Right lobe of liver (tissue), 4 donors: ENCODE measurements at regions not wholly inside any gene's neighbourhood (a gene's known extent, or its start where the extent isn't known, plus 50 kb on each side); places are given as distances from the start of the nearest gene placed in this dataset.

ENCODE experiments used
- POLR2A ChIP-seq: fragments of 450-650 bp; IDR thresholded peaks from one replicate; pipeline ENCODE4 v1.6.1; 2017; ENCODE audit warnings: antibody characterized with exemption, mild to moderate bottlenecking
- TF ChIP-seq, protein P1 (sequence below), 4 donors: fragments of 200-600 bp in 3 of 4; fragments of 450-650 bp in 1 of 4; IDR thresholded peaks; one replicate each; pipeline versions ENCODE4 v1.5.1 to v1.8.0; 2016 to 2022; ENCODE audit warnings: antibody characterized with exemption in 4 of 4, mild to moderate bottlenecking in 2 of 4
- donor health status: DM: no; HTN: no; CAD: no.
- donor health status: DM: no; HTN: no; CAD: no.
- donor health status: DM: no; HTN: yes; CAD: no.

DNA sequence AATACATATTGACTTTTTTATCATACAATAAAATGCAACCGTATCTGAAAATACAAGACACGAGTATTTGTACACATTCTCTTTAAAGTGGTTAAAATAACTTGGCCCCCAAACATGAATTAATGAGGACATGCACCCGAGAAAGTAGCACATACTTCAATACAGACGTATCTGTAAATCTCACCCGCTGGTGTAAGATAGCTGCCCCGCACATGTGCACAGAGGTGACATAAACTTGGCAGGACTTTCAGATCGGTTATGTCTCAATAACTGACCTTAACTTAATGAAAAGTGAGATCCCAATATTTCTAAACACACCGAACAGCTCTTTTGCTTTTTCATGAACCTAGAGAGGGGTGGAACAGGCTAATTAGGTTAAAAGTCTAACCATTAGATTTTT, 91.5 kb upstream of the RPS6KA2 start:
- TF ChIP-seq, protein P1, sequence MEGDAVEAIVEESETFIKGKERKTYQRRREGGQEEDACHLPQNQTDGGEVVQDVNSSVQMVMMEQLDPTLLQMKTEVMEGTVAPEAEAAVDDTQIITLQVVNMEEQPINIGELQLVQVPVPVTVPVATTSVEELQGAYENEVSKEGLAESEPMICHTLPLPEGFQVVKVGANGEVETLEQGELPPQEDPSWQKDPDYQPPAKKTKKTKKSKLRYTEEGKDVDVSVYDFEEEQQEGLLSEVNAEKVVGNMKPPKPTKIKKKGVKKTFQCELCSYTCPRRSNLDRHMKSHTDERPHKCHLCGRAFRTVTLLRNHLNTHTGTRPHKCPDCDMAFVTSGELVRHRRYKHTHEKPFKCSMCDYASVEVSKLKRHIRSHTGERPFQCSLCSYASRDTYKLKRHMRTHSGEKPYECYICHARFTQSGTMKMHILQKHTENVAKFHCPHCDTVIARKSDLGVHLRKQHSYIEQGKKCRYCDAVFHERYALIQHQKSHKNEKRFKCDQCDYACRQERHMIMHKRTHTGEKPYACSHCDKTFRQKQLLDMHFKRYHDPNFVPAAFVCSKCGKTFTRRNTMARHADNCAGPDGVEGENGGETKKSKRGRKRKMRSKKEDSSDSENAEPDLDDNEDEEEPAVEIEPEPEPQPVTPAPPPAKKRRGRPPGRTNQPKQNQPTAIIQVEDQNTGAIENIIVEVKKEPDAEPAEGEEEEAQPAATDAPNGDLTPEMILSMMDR (IDR thresholded peaks at IDR 0.05): no peak
- TF ChIP-seq POLR2A: no peak
